GM19463 (cell line): ENCODE measurements at regions not wholly inside any gene's neighbourhood (a gene's known extent, or its start where the extent isn't known, plus 50 kb on each side); places are given as distances from the start of the nearest gene placed in this dataset.
A peak's percentile ranks its signal among the peaks of the same experiment; 100 is the strongest.

Experiments
- ATAC-seq: cut with Tn5 transposase; IDR thresholded peaks from one replicate; pipeline ENCODE4 v1.9.1; 2021; ENCODE audit warnings: mild to moderate bottlenecking, moderate library complexity; ENCODE audit not compliant: unreplicated experiment

- ATAC-seq = no peak
These were observed 487.2 kb downstream of the QKI start for GRCh38 chr6:163901681-163902080.

GRCh38 chr6:163900570-163900969, 486.1 kb downstream of the QKI start:
- ATAC-seq = no peak

- ATAC-seq = no peak
These were observed 483.2 kb downstream of the QKI start for GRCh38 chr6:163897669-163898068.

GRCh38 chr6:163897030-163897429, 482.5 kb downstream of the QKI start:
- ATAC-seq = no peak

GRCh38 chr6:163895162-163895561, 480.6 kb downstream of the QKI start:
- no peak for ATAC-seq

- no peak for ATAC-seq
These were observed 479.2 kb downstream of the QKI start for GRCh38 chr6:163893609-163894189.

- no peak for ATAC-seq
These were observed 478.5 kb downstream of the QKI start for GRCh38 chr6:163892824-163893561.

GRCh38 chr6:163889904-163890514, 475.5 kb downstream of the QKI start:
- ATAC-seq = no peak

- peak; percentile 57 for ATAC-seq
These were observed 473.7 kb downstream of the QKI start for GRCh38 chr6:163888030-163888819.

- no peak for ATAC-seq
These were observed 471.9 kb downstream of the QKI start for GRCh38 chr6:163886428-163886827.

GRCh38 chr6:163883984-163884383, 469.5 kb downstream of the QKI start:
- no peak for ATAC-seq

GRCh38 chr6:163878698-163879097, 464.2 kb downstream of the QKI start:
- no peak for ATAC-seq

- no peak for ATAC-seq
These were observed 463.5 kb downstream of the QKI start for GRCh38 chr6:163877877-163878639.

- ATAC-seq = no peak
These were observed 461.9 kb downstream of the QKI start for GRCh38 chr6:163876391-163876790.

GRCh38 chr6:163874784-163875183, 460.3 kb downstream of the QKI start:
- no peak for ATAC-seq

GRCh38 chr6:163872335-163872734, 457.8 kb downstream of the QKI start:
- no peak for ATAC-seq

- ATAC-seq = no peak
These were observed 457.1 kb downstream of the QKI start for GRCh38 chr6:163871616-163872015.

GRCh38 chr6:163867518-163868292, 453.2 kb downstream of the QKI start:
- no peak for ATAC-seq

GRCh38 chr6:163866192-163866591, 451.7 kb downstream of the QKI start:
- ATAC-seq = no peak

GRCh38 chr6:163863565-163863964, 449.0 kb downstream of the QKI start:
- no peak for ATAC-seq
